ENCODE measurements at regions not wholly inside any gene's neighbourhood (a gene's known extent, or its start where the extent isn't known, plus 50 kb on each side); places are given as distances from the start of the nearest gene placed in this dataset.

DNA sequence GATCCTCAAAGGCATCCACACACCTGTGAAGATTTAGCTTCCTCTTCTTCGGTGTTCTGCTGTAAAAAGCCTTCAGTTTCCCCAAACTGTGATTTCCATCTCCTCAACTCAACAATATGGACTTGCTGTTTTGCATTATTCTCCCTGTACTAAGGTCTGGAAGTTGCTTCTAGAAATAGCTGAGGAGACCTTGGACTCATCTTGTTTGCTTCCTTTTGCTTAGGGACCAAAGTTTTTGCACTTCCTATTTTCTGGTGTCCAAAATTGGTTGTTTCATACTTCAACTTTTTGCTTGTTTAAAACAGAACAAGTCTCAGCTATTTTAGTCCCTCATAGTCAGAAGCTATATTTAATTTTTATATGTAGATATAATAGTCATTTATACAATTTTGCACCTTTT, 201.9 kb upstream of the COPS8 start:
- H3K4me3 ChIP-seq (ENCODE audit: low read depth, low read length): no peak overlapping the region
- no peak for DNase-seq (ENCODE audit: low read depth, low spot score)
- in situ Hi-C loops (cut with HindIII; ENCODE audit: low sequenced_read_pairs): no loop called here
- TF ChIP-seq, protein P1, sequence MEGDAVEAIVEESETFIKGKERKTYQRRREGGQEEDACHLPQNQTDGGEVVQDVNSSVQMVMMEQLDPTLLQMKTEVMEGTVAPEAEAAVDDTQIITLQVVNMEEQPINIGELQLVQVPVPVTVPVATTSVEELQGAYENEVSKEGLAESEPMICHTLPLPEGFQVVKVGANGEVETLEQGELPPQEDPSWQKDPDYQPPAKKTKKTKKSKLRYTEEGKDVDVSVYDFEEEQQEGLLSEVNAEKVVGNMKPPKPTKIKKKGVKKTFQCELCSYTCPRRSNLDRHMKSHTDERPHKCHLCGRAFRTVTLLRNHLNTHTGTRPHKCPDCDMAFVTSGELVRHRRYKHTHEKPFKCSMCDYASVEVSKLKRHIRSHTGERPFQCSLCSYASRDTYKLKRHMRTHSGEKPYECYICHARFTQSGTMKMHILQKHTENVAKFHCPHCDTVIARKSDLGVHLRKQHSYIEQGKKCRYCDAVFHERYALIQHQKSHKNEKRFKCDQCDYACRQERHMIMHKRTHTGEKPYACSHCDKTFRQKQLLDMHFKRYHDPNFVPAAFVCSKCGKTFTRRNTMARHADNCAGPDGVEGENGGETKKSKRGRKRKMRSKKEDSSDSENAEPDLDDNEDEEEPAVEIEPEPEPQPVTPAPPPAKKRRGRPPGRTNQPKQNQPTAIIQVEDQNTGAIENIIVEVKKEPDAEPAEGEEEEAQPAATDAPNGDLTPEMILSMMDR (IDR thresholded peaks at IDR 0.05; ENCODE audit: low read depth, low read length): no peak

DNA sequence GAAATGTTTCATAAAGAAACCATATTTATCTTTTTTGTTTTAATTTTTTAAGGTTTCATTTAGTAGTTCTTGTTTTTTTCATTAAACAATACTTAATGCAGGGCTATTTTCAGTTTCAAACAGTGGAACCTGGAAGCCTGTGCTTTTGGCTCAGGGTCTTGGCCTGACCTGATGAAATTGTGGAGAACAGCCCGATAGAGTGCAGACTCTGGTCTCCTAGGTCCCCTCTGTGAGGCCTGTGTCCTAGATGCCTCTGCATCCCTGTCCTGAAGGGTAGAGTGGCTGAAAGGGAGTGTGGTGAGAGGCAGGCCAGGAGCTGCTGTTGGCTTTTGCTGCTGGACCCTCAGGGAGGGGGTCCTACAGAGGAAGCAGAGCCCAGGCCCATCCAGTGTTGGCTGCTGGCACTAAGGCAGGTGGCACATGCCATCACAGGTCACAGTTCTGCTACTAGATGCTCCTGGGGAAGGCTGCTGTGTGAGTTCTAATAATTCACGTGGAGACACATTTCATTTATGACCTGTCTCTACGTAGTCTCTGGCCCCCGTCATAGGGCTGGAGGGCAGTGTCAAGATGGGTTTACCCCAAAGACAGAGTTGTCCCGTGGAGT, 201.0 kb upstream of the COPS8 start:
- no peak for DNase-seq (ENCODE audit: low read depth, low spot score)
- TF ChIP-seq, protein P1 (IDR thresholded peaks at IDR 0.05; ENCODE audit: low read depth, low read length): no peak
- H3K4me3 ChIP-seq (ENCODE audit: low read depth, low read length): no peak overlapping the region
- in situ Hi-C loops (cut with HindIII; ENCODE audit: low sequenced_read_pairs): no loop called here

DNA sequence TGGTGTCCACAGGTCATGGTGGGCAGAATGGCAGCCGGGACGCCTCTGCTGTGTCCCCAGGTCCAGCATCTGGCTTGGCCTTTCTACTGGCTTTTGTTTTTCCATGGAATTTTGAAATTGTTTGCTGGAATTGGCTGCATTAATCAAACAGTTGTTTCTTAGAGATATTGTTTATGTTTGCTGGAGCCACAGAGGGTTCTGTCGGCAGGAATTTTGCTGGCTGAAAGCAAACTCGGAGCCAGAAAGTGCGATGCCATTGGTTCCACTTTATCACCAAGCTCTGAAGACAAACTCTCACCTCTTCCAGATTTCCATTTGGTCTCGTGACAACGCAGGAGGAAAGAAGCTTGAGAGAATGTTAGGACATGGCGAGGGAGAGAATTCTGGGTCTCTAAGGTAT, 199.2 kb upstream of the COPS8 start:
- TF ChIP-seq, protein P1 (IDR thresholded peaks at IDR 0.05; ENCODE audit: low read depth, low read length): no peak
- in situ Hi-C loops (cut with HindIII; ENCODE audit: low sequenced_read_pairs): no loop called here
- no peak for DNase-seq (ENCODE audit: low read depth, low spot score)
- H3K4me3 ChIP-seq (ENCODE audit: low read depth, low read length): no peak overlapping the region

DNA sequence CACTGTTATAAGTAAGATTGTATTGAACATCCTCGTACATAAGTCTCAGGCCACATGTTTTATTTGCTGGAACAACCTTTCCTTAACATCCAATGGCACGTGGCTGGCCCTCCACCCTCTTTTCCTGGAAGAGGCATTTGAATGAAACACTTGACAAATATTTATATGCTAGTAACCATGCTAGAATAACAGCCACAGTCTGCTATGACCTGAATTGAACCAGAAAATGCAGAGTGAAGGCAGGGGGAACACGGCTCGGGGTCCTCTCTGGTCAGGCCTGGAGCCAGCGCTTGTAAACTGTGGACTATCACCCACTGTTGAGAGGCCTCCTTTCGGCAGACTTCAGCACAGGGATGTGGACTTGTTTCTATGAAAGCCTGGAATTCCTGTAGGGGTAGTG, 198.2 kb upstream of the COPS8 start:
- no peak overlapping the region for H3K4me3 ChIP-seq (ENCODE audit: low read depth, low read length)
- TF ChIP-seq, protein P1 (IDR thresholded peaks at IDR 0.05; ENCODE audit: low read depth, low read length): no peak
- in situ Hi-C loops (cut with HindIII; ENCODE audit: low sequenced_read_pairs): no loop called here
- DNase-seq (ENCODE audit: low read depth, low spot score): peak; percentile 52

DNA sequence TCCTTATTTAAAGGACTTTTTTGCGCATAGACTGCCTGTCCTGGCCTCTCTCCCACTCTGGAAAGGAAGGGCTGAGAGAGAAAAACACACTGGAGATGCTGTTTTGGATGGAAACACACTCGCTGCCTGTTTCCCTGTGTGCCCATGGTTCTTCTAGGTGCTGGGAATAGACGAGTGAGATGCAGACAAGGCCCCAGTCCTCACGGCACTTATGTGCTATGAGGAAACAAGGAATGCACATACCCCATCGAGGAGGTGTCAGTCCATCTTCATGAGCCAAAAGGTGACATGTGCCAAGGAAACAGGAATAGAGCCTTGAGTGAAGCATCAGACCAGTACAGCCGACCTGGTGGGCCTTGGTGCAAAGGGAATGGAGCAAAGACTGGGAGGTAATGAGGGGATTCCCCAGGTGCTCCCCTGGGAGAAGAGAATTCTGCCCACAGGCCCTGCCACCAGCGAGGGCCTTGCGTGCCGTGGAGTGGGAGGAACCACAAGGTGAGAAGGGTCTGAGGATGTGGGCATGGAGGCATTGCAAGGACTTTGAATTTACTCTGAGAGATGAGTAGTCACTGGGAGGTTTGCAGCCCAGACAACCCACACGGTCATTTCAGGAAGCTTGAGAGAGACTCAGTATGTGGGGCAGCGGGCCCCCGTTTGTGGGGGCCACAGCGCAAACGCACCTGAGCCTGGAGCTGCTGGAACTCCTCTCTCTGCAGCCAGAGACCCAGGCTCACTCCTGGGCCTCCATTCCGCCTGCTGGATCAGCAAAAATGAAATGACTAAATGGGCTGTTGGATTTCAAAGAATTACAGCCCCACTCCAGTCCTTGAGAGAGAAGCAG, 197.5 kb upstream of the COPS8 start:
- in situ Hi-C loops (cut with HindIII; ENCODE audit: low sequenced_read_pairs): no loop called here
- DNase-seq (ENCODE audit: low read depth, low spot score): no peak
- TF ChIP-seq, protein P1 (IDR thresholded peaks at IDR 0.05; ENCODE audit: low read depth, low read length): no peak
- H3K4me3 ChIP-seq (ENCODE audit: low read depth, low read length): no peak overlapping the region

DNA sequence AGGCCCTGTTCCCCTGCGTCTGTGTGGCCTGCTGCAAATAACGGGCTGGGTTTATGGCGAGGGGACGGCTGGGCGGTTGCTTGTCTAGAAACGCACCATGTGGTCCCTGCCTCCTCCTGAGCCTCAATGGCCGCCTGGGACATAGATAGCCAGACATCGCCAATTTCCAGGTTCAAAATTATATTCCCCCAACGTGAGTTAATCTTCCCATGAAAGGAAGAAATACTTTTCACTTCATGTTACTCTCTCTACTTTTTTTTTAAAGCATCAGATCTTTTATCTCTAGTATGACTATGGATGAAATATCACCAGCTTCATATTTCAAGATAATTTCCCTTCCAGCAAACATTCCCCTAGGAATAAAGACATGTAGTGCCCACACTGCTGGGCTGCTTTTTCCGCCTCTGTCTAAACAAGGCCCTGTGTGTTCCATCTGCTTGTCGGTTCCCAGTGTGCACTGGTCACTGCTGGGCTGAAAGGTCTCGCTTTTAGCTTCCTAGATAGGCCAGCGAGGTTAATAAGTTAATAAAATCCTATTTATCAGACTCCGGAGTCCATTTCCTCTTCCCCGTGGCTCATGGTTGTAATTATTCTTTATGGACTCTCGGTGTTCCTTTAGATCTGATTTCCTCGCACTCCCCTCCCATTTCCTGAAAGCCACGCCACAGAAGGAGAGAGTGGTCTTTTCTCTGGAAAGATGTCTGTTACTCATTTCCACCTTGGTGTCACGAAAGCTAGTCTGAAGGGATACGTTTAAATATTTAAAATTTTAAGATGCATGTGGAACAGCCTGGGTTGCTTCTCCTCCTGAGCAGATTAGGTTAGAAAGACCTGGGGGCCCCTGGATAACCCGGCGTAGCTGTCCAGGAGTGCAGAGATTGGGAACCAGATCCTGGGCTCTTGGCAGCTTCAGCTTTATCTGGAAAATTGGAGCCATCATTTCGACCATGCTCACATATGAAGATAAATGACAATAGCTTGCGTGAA, 196.6 kb upstream of the COPS8 start:
- TF ChIP-seq, protein P1 (IDR thresholded peaks at IDR 0.05; ENCODE audit: low read depth, low read length): no peak
- in situ Hi-C loops (cut with HindIII; ENCODE audit: low sequenced_read_pairs): no loop called here
- no peak overlapping the region for H3K4me3 ChIP-seq (ENCODE audit: low read depth, low read length)
- DNase-seq (ENCODE audit: low read depth, low spot score): no peak

Measured in astrocyte of the spinal cord (primary cell).